NB4 (cell line): ENCODE measurements at regions not wholly inside any gene's neighbourhood (a gene's known extent, or its start where the extent isn't known, plus 50 kb on each side); places are given as distances from the start of the nearest gene placed in this dataset.

Source experiments
- DNase-seq: peaks from one replicate; pipeline ENCODE4 v3.0.0; 2010; ENCODE audit warnings: low read depth
- H3K4me3 ChIP-seq: one replicate; pipeline ENCODE4 v1.5.1; 2011; ENCODE audit warnings: mild to moderate bottlenecking, low read depth, low read length, moderate library complexity
- MYC ChIP-seq: IDR thresholded peaks from 2 replicates; pipeline ENCODE4 v1.6.1; 2011; ENCODE audit warnings: low read depth, low read length
- POLR2A ChIP-seq: IDR thresholded peaks from 2 replicates; pipeline ENCODE4 v1.6.1; 2011; ENCODE audit warnings: mild to moderate bottlenecking; ENCODE audit not compliant: insufficient read length; ENCODE audit errors: extremely low read depth
- TF ChIP-seq, protein P1 (sequence below): IDR thresholded peaks from one replicate; pipeline ENCODE4 v1.5.1; 2012; ENCODE audit warnings: low read depth, low read length
- TF ChIP-seq, protein P2 (sequence below): IDR thresholded peaks from 2 replicates; pipeline ENCODE4 v1.6.1; 2011; ENCODE audit warnings: low read depth, low read length

DNA sequence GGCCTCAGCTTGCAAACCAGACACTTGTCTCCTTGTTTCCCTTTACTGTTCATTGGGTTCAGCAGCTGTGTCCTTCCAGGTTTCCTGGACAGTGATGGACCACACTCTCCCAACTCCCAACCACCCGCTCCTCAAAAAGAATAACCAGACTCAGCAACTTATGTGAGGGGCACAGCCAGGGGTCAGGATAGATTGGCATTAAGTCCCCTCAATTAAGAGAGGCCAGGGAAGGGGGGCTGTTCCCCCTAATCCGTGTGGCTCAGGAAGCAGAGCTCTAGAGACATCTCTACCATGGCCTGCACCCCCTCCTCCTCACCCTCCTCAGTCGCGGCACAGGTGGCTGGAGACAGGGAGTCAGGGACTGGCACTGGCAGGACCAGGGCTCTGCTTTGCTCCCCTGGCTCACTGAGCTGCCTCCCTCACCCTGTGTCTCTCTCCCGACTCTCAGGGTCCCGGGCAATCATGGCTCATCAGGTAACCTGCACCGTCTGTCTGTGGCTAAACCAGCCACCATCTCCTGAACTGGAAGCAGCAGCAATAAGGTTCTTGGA, 111.7 kb downstream of the ZNF280B start:
- DNase-seq: no peak
- TF ChIP-seq POLR2A (no peak), MYC (no peak)
- TF ChIP-seq, protein P1, sequence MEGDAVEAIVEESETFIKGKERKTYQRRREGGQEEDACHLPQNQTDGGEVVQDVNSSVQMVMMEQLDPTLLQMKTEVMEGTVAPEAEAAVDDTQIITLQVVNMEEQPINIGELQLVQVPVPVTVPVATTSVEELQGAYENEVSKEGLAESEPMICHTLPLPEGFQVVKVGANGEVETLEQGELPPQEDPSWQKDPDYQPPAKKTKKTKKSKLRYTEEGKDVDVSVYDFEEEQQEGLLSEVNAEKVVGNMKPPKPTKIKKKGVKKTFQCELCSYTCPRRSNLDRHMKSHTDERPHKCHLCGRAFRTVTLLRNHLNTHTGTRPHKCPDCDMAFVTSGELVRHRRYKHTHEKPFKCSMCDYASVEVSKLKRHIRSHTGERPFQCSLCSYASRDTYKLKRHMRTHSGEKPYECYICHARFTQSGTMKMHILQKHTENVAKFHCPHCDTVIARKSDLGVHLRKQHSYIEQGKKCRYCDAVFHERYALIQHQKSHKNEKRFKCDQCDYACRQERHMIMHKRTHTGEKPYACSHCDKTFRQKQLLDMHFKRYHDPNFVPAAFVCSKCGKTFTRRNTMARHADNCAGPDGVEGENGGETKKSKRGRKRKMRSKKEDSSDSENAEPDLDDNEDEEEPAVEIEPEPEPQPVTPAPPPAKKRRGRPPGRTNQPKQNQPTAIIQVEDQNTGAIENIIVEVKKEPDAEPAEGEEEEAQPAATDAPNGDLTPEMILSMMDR: no peak
- TF ChIP-seq, protein P2, sequence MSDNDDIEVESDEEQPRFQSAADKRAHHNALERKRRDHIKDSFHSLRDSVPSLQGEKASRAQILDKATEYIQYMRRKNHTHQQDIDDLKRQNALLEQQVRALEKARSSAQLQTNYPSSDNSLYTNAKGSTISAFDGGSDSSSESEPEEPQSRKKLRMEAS: no peak
- H3K4me3 ChIP-seq: no peak overlapping the region

DNA sequence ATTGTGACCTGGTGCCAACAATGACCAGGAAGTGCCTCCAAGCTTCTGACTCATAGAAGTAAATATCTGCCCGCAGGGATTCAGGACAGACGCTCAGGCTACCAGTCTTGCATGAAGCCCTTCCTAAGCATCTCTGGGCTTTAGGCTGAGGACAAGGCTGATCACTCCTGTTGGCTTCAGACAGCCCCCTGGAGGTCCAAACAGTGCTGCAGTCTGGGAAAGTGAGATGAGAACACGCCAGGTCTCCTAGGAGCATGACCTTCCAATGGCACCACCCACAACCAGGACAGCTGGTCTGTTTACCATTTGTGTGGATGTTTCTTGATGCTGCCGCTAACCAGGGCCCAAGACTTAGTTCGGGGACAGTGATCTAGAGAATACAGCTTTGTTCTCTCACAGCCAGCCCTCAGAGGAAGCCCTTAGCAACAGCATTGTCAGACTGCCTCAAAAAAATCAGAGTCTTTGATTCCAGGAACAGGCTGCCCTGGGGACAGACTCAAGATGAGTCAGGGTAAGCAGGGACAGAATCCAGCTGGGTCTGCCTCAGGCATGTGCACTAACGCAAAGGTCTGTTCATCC, 111.2 kb downstream of the ZNF280B start:
- DNase-seq: no peak
- H3K4me3 ChIP-seq: no peak overlapping the region
- TF ChIP-seq POLR2A: no peak
- no peak for TF ChIP-seq MYC
- TF ChIP-seq, protein P1: no peak
- TF ChIP-seq, protein P2: no peak

DNA sequence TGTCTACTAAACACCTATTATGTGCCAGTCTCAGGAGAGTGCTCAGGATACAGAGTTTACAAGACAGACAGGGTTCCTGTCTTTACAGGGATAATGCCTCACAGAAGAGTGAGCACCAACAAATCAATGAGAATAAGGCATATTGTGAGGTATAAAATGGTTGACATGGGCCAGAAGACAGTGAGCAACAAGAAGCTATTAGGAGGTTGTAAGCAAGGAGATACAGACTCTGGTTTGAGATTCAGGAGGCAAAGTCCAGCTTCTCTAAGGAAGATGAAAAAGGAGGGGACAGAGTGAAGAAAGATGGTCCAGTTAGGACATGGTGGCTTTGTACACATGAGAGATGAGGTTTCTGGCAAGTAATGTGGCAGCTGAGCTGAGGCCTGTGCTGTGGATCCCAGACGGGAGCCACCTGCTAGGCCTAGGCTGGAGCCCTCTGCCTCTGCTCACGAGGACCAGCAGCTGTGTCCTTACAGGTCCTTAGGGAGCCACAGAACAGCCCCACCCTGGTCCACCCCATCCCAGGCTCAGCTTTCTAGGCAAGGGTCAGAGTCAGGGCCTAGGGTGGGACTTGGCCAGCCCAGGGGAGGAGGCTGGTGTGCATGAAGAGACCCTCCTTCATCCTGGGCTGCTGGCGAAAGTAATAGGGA, 110.5 kb downstream of the ZNF280B start:
- no peak overlapping the region for H3K4me3 ChIP-seq
- no peak for DNase-seq
- TF ChIP-seq MYC (no peak), POLR2A (no peak)
- TF ChIP-seq, protein P1: no peak
- TF ChIP-seq, protein P2: no peak

DNA sequence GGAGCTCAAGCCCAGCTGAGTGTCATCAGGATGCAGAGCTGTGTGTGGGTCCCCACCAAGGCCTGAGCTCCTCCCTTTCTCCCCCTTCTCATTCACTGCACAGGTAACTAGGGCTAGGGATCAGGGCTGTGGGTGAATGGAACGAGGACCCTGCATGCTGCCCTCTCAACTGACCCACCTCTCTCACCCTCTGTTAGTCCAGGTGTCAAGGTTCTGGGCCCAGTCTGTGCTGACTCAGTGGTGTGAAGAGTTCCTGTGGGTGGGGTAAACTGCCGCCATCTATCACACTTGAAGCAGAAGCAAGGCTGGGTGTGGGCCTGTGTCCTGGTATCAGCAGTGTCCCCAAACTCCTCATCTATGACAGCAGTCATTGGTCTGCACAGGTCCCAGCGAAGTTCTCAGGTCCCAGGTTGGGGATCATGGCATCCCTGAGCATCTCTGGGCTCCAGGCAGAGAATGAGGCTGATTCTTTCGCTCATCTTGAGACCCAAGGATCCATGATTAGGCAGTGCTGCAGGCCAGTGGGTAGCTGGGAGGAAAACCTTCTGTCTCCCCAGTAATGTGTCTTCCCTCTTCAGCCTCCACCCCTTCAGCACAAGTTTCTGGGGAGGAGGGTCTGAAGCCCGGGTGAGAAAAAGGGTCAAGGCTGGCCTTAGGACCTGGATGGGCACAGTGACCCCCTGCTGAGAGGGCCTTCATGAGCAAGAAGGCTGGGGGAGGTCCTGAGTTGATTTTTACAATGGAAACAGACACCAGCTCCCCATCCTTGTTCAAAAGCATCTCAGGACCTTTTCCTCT, 109.8 kb downstream of the ZNF280B start:
- no peak for DNase-seq
- H3K4me3 ChIP-seq: no peak overlapping the region
- TF ChIP-seq POLR2A (no peak), MYC (no peak)
- TF ChIP-seq, protein P2: no peak
- TF ChIP-seq, protein P1: no peak

DNA sequence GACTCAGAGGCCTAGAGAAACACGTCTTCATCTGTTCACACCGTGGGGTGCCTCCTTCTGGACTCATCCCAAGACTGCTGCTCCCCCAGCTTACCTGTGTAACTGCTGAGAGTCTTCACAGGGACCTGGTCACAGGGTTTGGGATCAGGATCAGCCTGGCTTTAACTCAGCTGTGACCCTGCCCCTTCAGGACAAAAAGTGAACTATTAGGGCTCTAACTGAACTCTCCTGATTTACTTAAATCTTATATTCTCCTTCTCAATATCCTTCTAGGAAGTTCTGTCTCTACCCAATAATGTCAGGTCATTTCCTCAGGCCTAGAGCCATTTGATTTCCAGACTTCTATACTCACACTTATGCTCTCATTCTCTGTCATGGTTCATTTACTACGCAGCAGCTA, 108.4 kb downstream of the ZNF280B start:
- TF ChIP-seq MYC: no peak
- TF ChIP-seq POLR2A: no peak
- TF ChIP-seq, protein P2: no peak
- TF ChIP-seq, protein P1: no peak
- no peak overlapping the region for H3K4me3 ChIP-seq
- DNase-seq: no peak
